ENCODE measurements at regions not wholly inside any gene's neighbourhood (a gene's known extent, or its start where the extent isn't known, plus 50 kb on each side); places are given as distances from the start of the nearest gene placed in this dataset.

DNA sequence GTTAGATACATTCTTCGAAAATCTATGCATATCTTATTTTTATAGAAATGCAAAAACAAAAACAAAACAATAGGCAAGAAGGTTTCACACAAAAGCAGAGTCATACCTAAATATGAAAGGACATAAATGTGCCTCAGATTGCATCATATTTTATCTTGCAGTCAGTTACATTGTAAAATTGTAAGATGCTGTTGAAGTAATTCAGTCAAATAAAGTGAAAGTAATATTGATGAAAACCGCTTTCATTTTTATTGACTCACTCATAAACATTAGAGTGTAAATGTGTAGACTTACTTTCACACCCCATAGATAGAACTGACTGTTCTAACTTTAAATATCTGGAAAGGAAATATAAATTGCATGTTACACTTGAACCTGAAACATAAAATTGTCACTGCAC is 931.5 kb upstream of the NUDT12 start:
- Histone ChIP-seq H3K27me3 (ENCODE audit: control insufficient read depth in 4 of 4, insufficient read depth in 4 of 4, low read length in 3 of 4) (no peaks in the 10 kb centered on the region), H3K36me3 (ENCODE audit: control insufficient read depth in 4 of 4, insufficient read depth in 3 of 4, low read depth in 1 of 4, low read length in 3 of 4) (no peaks in the 10 kb centered on the region), H3K9ac (ENCODE audit: low read depth in 1 of 2, low read length in 2 of 2) (no peak overlapping the region), H3K4me1 (ENCODE audit: control insufficient read depth in 4 of 4, insufficient read depth in 4 of 4, low read length in 3 of 4) (no peaks in the 10 kb centered on the region), H3K9me3 (ENCODE audit: control insufficient read depth in 4 of 4, low read length in 3 of 4) (no peaks in the 10 kb centered on the region), H3K27ac (ENCODE audit: low read depth in 1 of 2, low read length in 2 of 2) (no peak overlapping the region), H3K4me3 (ENCODE audit: low read depth in 1 of 3, low read length in 3 of 3) (no peak overlapping the region)
- DNase-seq (ENCODE audit: low spot score) = no peak
- TF ChIP-seq NR2F2 (IDR thresholded peaks at IDR 0.05) = no peak
- no peak for TF ChIP-seq GABPA (IDR thresholded peaks at IDR 0.05 in 1 of 2, conservative IDR thresholded peaks at IDR 0.05 in 1 of 2)
- TF ChIP-seq HNF4A (conservative IDR thresholded peaks at IDR 0.05) = no peak
- TF ChIP-seq RAD21 (IDR thresholded peaks at IDR 0.05) = no peak
- TF ChIP-seq EGR1 (IDR thresholded peaks at IDR 0.05; ENCODE audit: low read depth in 2 of 2) = no peak
- TF ChIP-seq YY1 (IDR thresholded peaks at IDR 0.05) = no peak
- TF ChIP-seq CTCF (IDR thresholded peaks at IDR 0.05; ENCODE audit: low read depth, low read length, missing input control) = no peak
- TF ChIP-seq RXRA (IDR thresholded peaks at IDR 0.05) = no peak
- TF ChIP-seq, protein P1, sequence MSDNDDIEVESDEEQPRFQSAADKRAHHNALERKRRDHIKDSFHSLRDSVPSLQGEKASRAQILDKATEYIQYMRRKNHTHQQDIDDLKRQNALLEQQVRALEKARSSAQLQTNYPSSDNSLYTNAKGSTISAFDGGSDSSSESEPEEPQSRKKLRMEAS (IDR thresholded peaks at IDR 0.05) = no peak
- no peak for TF ChIP-seq SP1 (IDR thresholded peaks at IDR 0.05)
- TF ChIP-seq, protein P2, sequence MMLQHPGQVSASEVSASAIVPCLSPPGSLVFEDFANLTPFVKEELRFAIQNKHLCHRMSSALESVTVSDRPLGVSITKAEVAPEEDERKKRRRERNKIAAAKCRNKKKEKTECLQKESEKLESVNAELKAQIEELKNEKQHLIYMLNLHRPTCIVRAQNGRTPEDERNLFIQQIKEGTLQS (IDR thresholded peaks at IDR 0.05) = no peak
- no peak for TF ChIP-seq ZBTB33 (IDR thresholded peaks at IDR 0.05)
- no peak for TF ChIP-seq JUND (IDR thresholded peaks at IDR 0.05)
- WGBS = 69% methylated on average over 2 of the region's 2 CpGs

DNA sequence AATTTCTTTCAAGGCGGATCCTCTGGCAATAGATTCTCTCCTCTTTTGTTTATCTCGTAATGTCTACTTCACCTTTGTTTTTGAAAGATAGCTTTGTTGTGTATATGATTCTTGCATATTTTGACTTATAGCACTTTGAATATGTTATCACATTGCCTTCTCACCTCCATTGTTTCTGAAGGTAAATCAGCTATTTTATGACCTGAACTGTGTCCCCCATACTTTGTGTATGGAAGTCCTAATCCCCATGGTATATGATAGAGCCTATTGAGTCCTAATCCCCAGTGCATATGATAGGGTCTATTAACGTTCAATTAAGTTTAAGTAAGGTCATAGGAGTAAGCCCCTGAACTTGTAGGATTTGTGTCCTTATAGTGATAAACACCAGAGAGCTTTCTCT is 910.2 kb upstream of the NUDT12 start:
- Histone ChIP-seq H3K4me3 (ENCODE audit: low read depth in 1 of 3, low read length in 3 of 3) (no peak overlapping the region), H3K27ac (ENCODE audit: low read depth in 1 of 2, low read length in 2 of 2) (no peak overlapping the region), H3K9me3 (ENCODE audit: control insufficient read depth in 4 of 4, low read length in 3 of 4) (peaks cover 0 to 4% (median 0%) of the 10 kb centered on the region in 4 donors), H3K36me3 (ENCODE audit: control insufficient read depth in 4 of 4, insufficient read depth in 3 of 4, low read depth in 1 of 4, low read length in 3 of 4) (no peaks in the 10 kb centered on the region), H3K9ac (ENCODE audit: low read depth in 1 of 2, low read length in 2 of 2) (no peak overlapping the region), H3K27me3 (ENCODE audit: control insufficient read depth in 4 of 4, insufficient read depth in 4 of 4, low read length in 3 of 4) (no peaks in the 10 kb centered on the region), H3K4me1 (ENCODE audit: control insufficient read depth in 4 of 4, insufficient read depth in 4 of 4, low read length in 3 of 4) (no peaks in the 10 kb centered on the region)
- DNase-seq (ENCODE audit: low spot score) = no peak
- WGBS = 71% methylated on average over 3 of the region's 3 CpGs
- TF ChIP-seq HNF4G (IDR thresholded peaks at IDR 0.05) = no peak
- no peak for TF ChIP-seq TAF1 (conservative IDR thresholded peaks at IDR 0.05)
- no peak for TF ChIP-seq CTCF (IDR thresholded peaks at IDR 0.05; ENCODE audit: low read depth, low read length, missing input control)
- TF ChIP-seq FOXA2 (IDR thresholded peaks at IDR 0.05) = no peak
- TF ChIP-seq FOXA1 (IDR thresholded peaks at IDR 0.05) = no peak
- TF ChIP-seq, protein P1 (IDR thresholded peaks at IDR 0.05) = no peak
- TF ChIP-seq, protein P3, sequence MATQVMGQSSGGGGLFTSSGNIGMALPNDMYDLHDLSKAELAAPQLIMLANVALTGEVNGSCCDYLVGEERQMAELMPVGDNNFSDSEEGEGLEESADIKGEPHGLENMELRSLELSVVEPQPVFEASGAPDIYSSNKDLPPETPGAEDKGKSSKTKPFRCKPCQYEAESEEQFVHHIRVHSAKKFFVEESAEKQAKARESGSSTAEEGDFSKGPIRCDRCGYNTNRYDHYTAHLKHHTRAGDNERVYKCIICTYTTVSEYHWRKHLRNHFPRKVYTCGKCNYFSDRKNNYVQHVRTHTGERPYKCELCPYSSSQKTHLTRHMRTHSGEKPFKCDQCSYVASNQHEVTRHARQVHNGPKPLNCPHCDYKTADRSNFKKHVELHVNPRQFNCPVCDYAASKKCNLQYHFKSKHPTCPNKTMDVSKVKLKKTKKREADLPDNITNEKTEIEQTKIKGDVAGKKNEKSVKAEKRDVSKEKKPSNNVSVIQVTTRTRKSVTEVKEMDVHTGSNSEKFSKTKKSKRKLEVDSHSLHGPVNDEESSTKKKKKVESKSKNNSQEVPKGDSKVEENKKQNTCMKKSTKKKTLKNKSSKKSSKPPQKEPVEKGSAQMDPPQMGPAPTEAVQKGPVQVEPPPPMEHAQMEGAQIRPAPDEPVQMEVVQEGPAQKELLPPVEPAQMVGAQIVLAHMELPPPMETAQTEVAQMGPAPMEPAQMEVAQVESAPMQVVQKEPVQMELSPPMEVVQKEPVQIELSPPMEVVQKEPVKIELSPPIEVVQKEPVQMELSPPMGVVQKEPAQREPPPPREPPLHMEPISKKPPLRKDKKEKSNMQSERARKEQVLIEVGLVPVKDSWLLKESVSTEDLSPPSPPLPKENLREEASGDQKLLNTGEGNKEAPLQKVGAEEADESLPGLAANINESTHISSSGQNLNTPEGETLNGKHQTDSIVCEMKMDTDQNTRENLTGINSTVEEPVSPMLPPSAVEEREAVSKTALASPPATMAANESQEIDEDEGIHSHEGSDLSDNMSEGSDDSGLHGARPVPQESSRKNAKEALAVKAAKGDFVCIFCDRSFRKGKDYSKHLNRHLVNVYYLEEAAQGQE (IDR thresholded peaks at IDR 0.05) = no peak

All from liver (tissue), 8 donors.